Effector memory CD4-positive, alpha-beta T cell (primary cell): ENCODE measurements at regions not wholly inside any gene's neighbourhood (a gene's known extent, or its start where the extent isn't known, plus 50 kb on each side); places are given as distances from the start of the nearest gene placed in this dataset.

ENCODE experiments used
- DNase-seq, 3 donors: peaks; one replicate each; pipeline ENCODE4 v3.0.0-alpha.2; 2020
- H3K27ac ChIP-seq: 2 replicates; pipeline ENCODE4 v1.7.0; 2013; ENCODE audit warnings: mild to moderate bottlenecking, low read length, moderate library complexity; ENCODE audit not compliant: insufficient read depth, poor library complexity, severe bottlenecking
- H3K27me3 ChIP-seq: replicated peaks from 2 replicates; pipeline ENCODE4 v1.7.0; 2013; ENCODE audit warnings: mild to moderate bottlenecking, low read length; ENCODE audit not compliant: insufficient read depth, control insufficient read depth, poor library complexity, severe bottlenecking
- H3K36me3 ChIP-seq: 2 replicates; pipeline ENCODE4 v1.7.0; 2013; ENCODE audit warnings: mild to moderate bottlenecking, low read length, moderate library complexity; ENCODE audit not compliant: control insufficient read depth, insufficient read depth
- H3K4me1 ChIP-seq: 2 replicates; pipeline ENCODE4 v1.7.0; 2013; ENCODE audit warnings: low read length, mild to moderate bottlenecking; ENCODE audit not compliant: control insufficient read depth, insufficient read depth, poor library complexity, severe bottlenecking
- H3K4me3 ChIP-seq: 2 replicates; pipeline ENCODE4 v1.7.0; 2013; ENCODE audit warnings: low read length, low read depth, mild to moderate bottlenecking; ENCODE audit not compliant: insufficient read depth, poor library complexity, severe bottlenecking
- H3K9me3 ChIP-seq: 2 replicates; pipeline ENCODE4 v1.7.0; 2013; ENCODE audit warnings: mild to moderate bottlenecking, low read length, moderate library complexity; ENCODE audit not compliant: control insufficient read depth

DNA sequence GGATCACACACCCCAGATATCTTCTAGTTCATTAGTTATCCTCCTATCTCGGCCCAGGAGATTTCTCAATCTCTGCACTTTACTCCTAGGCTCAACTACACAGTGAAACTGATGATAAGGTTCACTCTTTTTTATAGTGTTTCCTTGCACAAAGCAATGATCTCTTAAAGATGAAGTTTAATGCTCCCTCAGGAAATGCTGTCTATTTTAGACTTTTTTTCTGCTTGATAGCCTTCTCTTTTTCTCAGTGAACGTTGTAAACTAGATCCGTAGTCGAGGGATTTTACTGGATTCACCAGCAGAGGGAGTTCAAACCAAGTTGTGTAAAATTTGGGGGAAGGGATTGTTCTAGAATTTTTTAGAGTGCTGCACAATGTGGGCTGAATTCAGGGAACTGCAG lies 269.6 kb downstream of the GBA3 start:
- Histone ChIP-seq H3K27me3 (no peaks in the 10 kb centered on the region), H3K36me3 (no peaks in the 10 kb centered on the region), H3K4me3 (no peak overlapping the region), H3K9me3 (no peaks in the 10 kb centered on the region), H3K4me1 (no peaks in the 10 kb centered on the region), H3K27ac (no peak overlapping the region)
- DNase-seq: no peak

- Histone ChIP-seq H3K27ac (no peak overlapping the region), H3K9me3 (no peaks in the 10 kb centered on the region), H3K36me3 (no peaks in the 10 kb centered on the region), H3K4me1 (no peaks in the 10 kb centered on the region), H3K27me3 (no peaks in the 10 kb centered on the region), H3K4me3 (no peak overlapping the region)
- DNase-seq: no peak
Measured at GRCh38 chr4:22959483-22959882, 266.7 kb downstream of the GBA3 start.

DNA sequence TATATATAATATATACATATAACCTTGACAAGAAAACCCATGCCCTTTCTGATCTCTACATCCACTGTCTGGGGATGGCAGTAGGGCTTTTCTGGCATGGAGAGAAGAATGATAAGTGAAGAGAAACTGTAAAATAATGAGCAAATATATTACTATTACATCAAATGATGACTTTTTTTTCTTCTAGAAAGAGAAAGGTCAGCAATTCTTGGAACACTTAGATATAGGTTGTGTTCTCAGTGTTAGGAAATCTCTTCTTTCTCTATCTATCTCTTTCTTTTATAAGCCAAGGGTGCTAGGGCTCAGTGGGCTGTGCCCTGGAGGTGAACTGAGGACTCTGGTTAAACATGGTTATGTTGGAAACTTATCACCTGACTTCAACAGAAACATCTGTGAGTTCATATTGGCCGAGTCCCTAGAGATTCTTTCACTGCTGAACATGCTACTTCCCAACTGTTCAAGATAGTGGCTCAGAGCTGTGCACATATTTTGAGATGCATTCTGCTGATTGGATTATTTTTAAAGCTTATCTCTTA lies 265.1 kb downstream of the GBA3 start:
- DNase-seq: no peak
- no peak overlapping the region for H3K27ac ChIP-seq
- no peaks in the 10 kb centered on the region for H3K4me1 ChIP-seq
- H3K36me3 ChIP-seq: no peaks in the 10 kb centered on the region
- no peak overlapping the region for H3K4me3 ChIP-seq
- H3K9me3 ChIP-seq: no peaks in the 10 kb centered on the region
- H3K27me3 ChIP-seq: no peaks in the 10 kb centered on the region

- H3K27me3 ChIP-seq: no peaks in the 10 kb centered on the region
- H3K4me3 ChIP-seq: no peak overlapping the region
- no peaks in the 10 kb centered on the region for H3K4me1 ChIP-seq
- H3K27ac ChIP-seq: no peak overlapping the region
- no peaks in the 10 kb centered on the region for H3K36me3 ChIP-seq
- no peak for DNase-seq
- H3K9me3 ChIP-seq: no peaks in the 10 kb centered on the region
Measured at GRCh38 chr4:22949161-22949855, 256.6 kb downstream of the GBA3 start.

GRCh38 chr4:22947851-22948250 lies 255.1 kb downstream of the GBA3 start:
- H3K27ac ChIP-seq: no peak overlapping the region
- no peaks in the 10 kb centered on the region for H3K9me3 ChIP-seq
- H3K36me3 ChIP-seq: no peaks in the 10 kb centered on the region
- H3K27me3 ChIP-seq: no peaks in the 10 kb centered on the region
- no peak for DNase-seq
- H3K4me3 ChIP-seq: no peak overlapping the region
- no peaks in the 10 kb centered on the region for H3K4me1 ChIP-seq

GRCh38 chr4:22942920-22943559 lies 250.3 kb downstream of the GBA3 start:
- Histone ChIP-seq H3K36me3 (no peaks in the 10 kb centered on the region), H3K4me3 (no peak overlapping the region), H3K9me3 (no peaks in the 10 kb centered on the region), H3K4me1 (no peaks in the 10 kb centered on the region), H3K27me3 (no peaks in the 10 kb centered on the region), H3K27ac (no peak overlapping the region)
- DNase-seq: no peak

- Histone ChIP-seq H3K9me3 (no peaks in the 10 kb centered on the region), H3K36me3 (no peaks in the 10 kb centered on the region), H3K27me3 (no peaks in the 10 kb centered on the region), H3K27ac (no peak overlapping the region), H3K4me3 (no peak overlapping the region), H3K4me1 (no peaks in the 10 kb centered on the region)
- DNase-seq: no peak
Measured at GRCh38 chr4:22941688-22942375, 249.1 kb downstream of the GBA3 start.

- Histone ChIP-seq H3K27me3 (no peaks in the 10 kb centered on the region), H3K9me3 (no peaks in the 10 kb centered on the region), H3K4me1 (no peaks in the 10 kb centered on the region), H3K27ac (no peak overlapping the region), H3K36me3 (no peaks in the 10 kb centered on the region), H3K4me3 (no peak overlapping the region)
- DNase-seq: no peak
Measured at GRCh38 chr4:22932326-22932725, 239.6 kb downstream of the GBA3 start.

DNA sequence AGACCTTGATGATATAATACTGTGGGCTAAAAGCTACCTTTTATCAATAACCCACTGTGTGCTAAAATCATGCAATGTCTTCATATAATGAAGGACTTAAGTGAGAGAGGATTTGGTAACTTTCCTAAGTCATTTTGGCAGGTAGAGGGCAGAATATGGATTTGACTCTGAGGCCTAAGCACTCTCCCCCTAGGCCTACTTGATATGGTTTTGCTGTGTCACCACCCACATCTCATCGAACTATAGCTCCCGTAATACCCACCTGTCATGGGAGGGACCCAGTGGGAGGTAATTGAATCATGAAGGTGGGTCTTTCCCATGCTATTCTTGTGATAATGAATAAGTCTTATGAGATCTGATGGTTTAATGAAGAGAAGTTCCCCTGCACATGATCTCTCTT lies 229.7 kb downstream of the GBA3 start:
- no peaks in the 10 kb centered on the region for H3K27me3 ChIP-seq
- no peak overlapping the region for H3K27ac ChIP-seq
- no peaks in the 10 kb centered on the region for H3K4me1 ChIP-seq
- DNase-seq: no peak
- no peak overlapping the region for H3K4me3 ChIP-seq
- H3K36me3 ChIP-seq: no peaks in the 10 kb centered on the region
- no peaks in the 10 kb centered on the region for H3K9me3 ChIP-seq

DNA sequence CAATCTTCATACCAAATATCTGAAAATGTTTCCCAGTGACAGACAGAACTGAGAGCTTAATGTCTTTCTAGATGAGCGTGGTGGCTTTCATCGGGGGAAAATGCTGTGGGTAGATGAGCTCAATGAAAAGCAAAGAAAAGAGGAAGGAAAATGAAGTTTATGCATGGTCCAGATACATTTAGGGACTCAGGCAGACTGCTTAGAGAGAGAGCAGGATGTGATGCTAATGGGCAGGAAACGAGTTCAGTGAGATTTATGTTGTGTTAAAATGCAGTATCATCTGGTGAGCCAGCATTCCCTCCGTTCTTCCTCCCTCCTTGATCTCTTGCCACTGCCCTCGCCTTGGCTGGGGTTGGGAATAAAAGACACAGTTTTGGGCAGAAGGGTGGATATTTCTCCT lies 229.2 kb downstream of the GBA3 start:
- DNase-seq: no peak
- no peaks in the 10 kb centered on the region for H3K9me3 ChIP-seq
- no peak overlapping the region for H3K4me3 ChIP-seq
- no peaks in the 10 kb centered on the region for H3K4me1 ChIP-seq
- H3K36me3 ChIP-seq: no peaks in the 10 kb centered on the region
- no peak overlapping the region for H3K27ac ChIP-seq
- H3K27me3 ChIP-seq: no peaks in the 10 kb centered on the region
